Astrocyte (in vitro differentiated cells and primary cell): ENCODE measurements at regions not wholly inside any gene's neighbourhood (a gene's known extent, or its start where the extent isn't known, plus 50 kb on each side); places are given as distances from the start of the nearest gene placed in this dataset.

Source experiments
- CTCF ChIP-seq: IDR thresholded peaks from 2 replicates; pipeline ENCODE4 v1.5.1; 2011; ENCODE audit warnings: low read depth, mild to moderate bottlenecking, inconsistent platforms, low read length, moderate library complexity; ENCODE audit not compliant: insufficient read depth
- EZH2 ChIP-seq: IDR thresholded peaks from 2 replicates; pipeline ENCODE4 v1.6.1; 2012; ENCODE audit warnings: mild to moderate bottlenecking, low read length, inconsistent platforms; ENCODE audit not compliant: insufficient read depth

GRCh38 chr9:87102126-87102525 lies 154.8 kb upstream of the GAS1 start:
- no peak for TF ChIP-seq CTCF
- no peak for TF ChIP-seq EZH2
